DMS79 (cell line): ENCODE measurements at regions not wholly inside any gene's neighbourhood (a gene's known extent, or its start where the extent isn't known, plus 50 kb on each side); places are given as distances from the start of the nearest gene placed in this dataset.
"Not testable (repeated sequence)": the region's sequence is repeated elsewhere in the genome, so short reads cannot be mapped to it uniquely, and the experiment has no call there.

ENCODE experiments used
- DNase-seq: peaks from one replicate; lab custom pipeline; 2025; lab: John Stamatoyannopoulos, UW

GRCh38 chr7:19954166-19954565, 180.7 kb upstream of the TMEM196 start:
- DNase-seq = not testable (repeated sequence)

GRCh38 chr7:19953411-19953810, 180.0 kb upstream of the TMEM196 start:
- not testable (repeated sequence) for DNase-seq

- no peak for DNase-seq
These were observed 174.7 kb upstream of the TMEM196 start for GRCh38 chr7:19948160-19948559.

- no peak for DNase-seq
These were observed 171.1 kb upstream of the TMEM196 start for GRCh38 chr7:19944363-19945120.

- DNase-seq = no peak
These were observed 166.3 kb upstream of the TMEM196 start for GRCh38 chr7:19939746-19940145.

- no peak for DNase-seq
These were observed 159.3 kb upstream of the TMEM196 start for GRCh38 chr7:19932549-19933249.

DNA sequence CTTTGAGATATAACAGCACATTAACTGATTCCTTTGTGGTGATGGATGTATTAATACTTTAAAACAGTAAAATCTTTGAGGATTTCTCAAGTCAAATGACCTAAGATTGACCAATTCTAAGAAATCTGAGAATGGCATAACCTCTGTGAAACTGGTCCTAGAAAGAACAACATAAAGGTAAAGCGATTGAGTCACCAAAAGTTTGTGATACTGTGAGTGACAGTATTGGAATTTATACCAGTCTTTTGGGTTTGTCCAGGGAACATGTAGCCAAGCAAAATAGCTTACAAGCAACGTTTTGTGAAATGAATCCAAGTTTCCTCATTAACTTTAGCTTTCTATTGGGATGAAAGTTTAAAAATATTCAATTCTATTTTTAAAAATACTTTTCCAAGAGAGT, 157.4 kb upstream of the TMEM196 start:
- no peak for DNase-seq

DNA sequence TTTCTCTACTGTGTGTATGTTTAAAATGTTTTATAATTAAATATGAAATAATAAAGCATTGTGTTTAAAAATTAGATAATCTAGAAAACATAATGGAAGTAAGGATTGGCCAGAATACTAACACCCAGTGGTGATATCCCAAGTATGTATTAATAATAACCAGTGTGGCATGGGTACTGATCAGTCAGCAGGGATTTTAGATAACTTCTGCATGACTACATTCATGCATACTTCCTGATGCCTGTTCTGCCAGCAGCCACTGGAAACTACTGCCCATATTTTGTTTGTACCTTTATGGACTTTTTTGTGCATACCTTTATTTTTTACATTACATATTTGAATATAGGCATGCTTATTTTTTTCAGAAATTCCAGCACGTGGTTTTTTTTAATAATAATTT, 156.6 kb upstream of the TMEM196 start:
- DNase-seq = no peak

GRCh38 chr7:19928247-19928646, 154.8 kb upstream of the TMEM196 start:
- no peak for DNase-seq

DNA sequence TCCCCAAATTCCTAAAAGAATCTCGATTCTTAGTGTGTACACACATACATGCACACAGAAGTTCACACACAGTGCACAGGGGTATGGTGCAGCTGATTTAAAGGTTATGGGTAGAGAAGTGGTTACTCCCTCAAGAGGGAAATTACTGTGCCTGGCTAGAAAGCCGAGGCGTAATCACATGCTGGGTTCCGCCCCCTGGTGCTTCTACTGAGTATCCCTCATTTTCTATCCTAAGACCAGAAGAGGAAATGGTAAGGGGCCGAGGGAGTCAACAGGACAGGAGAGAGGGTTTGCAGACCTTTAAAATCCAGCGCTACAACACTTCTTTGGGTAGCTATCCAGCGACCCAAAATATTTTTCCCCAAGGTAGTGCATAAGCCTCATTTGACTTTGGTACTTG, 147.3 kb upstream of the TMEM196 start:
- no peak for DNase-seq

DNA sequence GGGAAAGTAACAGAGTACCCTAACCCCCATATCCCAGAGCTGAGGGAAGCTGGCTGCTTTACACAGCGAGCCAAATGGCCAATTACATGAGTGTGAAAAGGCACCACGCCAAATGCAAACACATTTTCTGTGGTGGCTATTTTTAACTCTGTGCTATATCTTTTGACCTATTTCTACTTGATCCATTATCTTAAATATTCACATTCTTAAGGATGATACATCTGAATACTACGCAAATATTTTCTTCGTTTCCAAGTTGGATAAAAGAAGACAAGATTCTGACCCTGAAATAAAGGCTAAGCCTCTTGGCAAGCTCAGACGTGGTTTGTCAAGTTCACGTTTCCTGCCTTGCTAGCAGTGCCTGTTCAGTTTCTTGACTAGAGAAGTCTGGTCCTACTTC, 146.7 kb upstream of the TMEM196 start:
- no peak for DNase-seq

DNA sequence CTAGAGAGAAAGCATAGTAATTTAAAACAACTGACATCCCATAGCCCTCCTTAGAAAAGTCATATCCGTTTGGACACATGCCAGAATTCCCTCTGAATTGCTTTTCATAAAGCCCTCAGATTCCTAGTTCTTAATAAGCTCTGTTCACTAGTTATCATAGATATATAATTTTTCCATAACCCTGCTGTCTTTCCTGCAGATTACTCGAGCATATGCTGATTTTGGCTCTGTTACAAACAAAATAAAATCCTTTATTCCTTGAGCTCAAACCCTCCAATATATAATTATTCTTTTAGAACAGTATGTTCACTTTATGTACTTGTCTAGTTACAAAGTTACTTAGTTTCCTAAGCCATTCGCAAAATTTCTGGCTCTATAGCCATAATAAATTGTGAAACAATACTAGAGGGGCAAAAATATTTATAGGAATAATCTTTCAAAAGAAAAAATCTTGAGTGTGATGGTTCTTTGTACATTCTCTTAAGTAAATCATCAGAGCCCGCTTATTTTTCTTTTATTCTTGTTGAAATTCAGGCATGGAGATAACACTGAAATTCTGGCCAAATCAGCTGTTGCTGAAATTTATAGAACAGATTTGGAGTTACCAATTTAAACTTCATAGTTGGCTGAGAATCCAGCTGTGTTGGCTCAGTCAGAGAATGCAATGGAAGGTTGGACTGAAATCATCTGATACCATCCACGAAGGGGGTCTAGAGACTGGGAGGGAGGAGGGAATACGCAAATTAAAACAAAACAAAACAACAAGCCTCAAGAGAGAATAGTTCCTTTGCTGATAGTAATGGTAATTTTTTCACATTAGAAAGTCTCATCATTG, 146.1 kb upstream of the TMEM196 start:
- no peak for DNase-seq

DNA sequence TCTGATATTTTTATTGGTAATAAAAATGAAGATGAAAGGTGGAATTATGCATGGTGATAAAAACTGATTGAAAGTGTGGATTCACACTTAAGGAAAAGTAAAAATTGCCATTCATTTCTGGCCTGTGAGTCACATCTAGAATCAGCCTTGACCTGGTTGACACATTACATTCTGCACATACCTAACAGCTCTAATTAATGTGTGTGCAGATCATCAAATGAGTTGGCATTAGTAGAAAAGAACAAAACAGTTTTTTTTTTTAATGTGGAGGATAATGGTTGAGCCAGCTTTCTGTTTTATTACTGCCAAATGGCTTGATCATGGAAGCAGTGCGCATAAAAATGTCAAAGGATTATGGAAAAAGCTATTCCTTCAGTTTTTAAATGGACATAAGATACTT, 142.6 kb upstream of the TMEM196 start:
- DNase-seq = no peak

DNA sequence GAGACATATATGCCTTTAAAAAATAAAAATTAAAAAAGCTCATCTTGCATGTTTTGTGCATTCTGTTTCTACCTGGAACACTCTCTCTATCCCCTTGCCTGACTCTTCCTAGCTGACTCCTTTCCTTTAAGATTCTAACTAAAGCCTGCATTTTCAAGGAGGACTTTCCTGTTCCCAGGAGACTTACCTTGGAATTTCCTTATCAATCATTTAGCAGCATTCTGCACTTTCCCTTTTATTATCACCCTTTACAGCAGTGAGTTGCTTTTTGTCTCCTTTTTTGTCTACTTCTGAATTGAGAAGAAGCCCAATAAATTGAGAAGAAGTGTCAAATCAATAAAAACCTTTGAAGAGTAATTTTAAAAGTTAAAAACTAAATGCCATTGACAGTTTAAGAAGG, 142.2 kb upstream of the TMEM196 start:
- DNase-seq = no peak

- no peak for DNase-seq
These were observed 141.4 kb upstream of the TMEM196 start for GRCh38 chr7:19914866-19915265.

DNA sequence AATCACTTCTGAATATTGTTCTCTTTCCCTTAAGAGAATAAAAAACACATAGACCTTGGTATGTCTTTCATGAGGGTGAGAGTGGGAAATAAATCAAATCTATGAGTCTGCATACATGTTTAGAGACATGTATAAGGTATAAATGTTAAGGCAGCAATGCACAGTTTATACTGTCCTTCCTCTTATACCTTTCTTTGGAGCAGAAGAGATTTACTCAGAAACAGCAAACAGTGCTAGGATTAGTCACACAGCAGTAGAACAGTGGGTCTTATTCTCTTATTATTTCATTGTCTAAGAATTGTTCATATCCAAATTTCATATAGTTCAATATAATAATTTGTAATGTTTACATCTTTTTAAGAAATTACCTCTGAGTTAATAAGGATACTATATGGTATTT, 126.7 kb upstream of the TMEM196 start:
- no peak for DNase-seq

- DNase-seq = no peak
These were observed 126.1 kb upstream of the TMEM196 start for GRCh38 chr7:19899529-19899928.

DNA sequence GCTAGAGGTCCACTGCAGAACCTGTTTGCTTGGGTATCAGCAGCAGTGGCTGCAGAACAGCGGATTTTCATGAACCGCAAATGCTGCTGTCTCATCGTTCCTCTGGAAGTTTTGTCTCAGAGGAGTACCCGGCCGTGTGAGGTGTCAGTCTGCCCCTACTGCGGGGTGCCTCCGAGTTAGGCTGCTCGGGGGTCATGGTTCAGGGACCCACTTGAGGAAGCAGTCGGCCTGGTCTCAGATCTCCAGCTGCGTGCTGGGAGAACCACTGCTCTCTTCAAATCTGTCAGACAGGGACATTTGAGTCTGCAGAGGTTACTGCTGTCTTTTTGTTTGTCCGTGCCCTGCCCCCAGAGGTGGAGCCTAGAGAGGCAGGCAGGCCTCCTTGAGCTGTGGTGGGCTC, 109.5 kb upstream of the TMEM196 start:
- DNase-seq = not testable (repeated sequence)

GRCh38 chr7:19872094-19872493, 98.7 kb upstream of the TMEM196 start:
- no peak for DNase-seq

- DNase-seq = no peak
These were observed 97.7 kb upstream of the TMEM196 start for GRCh38 chr7:19871102-19871501.

DNA sequence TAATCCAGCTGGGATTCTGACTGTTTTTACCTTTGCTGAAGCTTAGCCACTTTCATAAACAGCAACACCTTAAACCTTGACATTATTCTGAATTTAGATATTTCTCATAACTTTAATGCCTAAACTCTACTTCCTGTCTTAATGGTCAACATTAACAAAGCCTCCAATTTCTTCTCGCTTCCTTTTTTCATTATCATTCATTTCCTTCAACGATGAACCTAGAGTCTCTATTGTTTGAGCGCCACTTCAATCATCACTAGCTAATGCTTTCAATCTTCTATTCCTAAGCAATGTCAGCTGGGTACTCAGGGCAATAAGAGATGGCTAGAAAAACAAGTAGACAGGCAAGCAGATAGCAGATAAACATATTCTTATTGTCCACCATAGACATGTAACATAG, 96.6 kb upstream of the TMEM196 start:
- DNase-seq = no peak

GRCh38 chr7:19853261-19853832, 79.9 kb upstream of the TMEM196 start:
- no peak for DNase-seq
